Kidney epithelial cell (primary cell): ENCODE measurements at regions not wholly inside any gene's neighbourhood (a gene's known extent, or its start where the extent isn't known, plus 50 kb on each side); places are given as distances from the start of the nearest gene placed in this dataset.

Experiments used
- DNase-seq: peaks from one replicate; pipeline ENCODE4 v3.0.0-alpha.2; 2010; ENCODE audit warnings: low read depth
- H3K27me3 ChIP-seq: 2 replicates; pipeline ENCODE4 v1.6.0; 2011; ENCODE audit warnings: low read length; ENCODE audit not compliant: control insufficient read depth, insufficient read depth
- H3K36me3 ChIP-seq: 2 replicates; pipeline ENCODE4 v1.5.1; 2011; ENCODE audit warnings: low read length; ENCODE audit not compliant: control insufficient read depth, insufficient read depth
- H3K4me3 ChIP-seq: 2 replicates; pipeline ENCODE4 v1.5.1; 2011; ENCODE audit warnings: low read depth, mild to moderate bottlenecking, control low read depth, low read length
- TF ChIP-seq, protein P1 (sequence below): IDR thresholded peaks from 2 replicates; pipeline ENCODE4 v1.5.1; 2011; ENCODE audit warnings: mild to moderate bottlenecking, moderate library complexity, low read length, control low read depth, inconsistent platforms; ENCODE audit not compliant: insufficient read depth, poor library complexity, severe bottlenecking

DNA sequence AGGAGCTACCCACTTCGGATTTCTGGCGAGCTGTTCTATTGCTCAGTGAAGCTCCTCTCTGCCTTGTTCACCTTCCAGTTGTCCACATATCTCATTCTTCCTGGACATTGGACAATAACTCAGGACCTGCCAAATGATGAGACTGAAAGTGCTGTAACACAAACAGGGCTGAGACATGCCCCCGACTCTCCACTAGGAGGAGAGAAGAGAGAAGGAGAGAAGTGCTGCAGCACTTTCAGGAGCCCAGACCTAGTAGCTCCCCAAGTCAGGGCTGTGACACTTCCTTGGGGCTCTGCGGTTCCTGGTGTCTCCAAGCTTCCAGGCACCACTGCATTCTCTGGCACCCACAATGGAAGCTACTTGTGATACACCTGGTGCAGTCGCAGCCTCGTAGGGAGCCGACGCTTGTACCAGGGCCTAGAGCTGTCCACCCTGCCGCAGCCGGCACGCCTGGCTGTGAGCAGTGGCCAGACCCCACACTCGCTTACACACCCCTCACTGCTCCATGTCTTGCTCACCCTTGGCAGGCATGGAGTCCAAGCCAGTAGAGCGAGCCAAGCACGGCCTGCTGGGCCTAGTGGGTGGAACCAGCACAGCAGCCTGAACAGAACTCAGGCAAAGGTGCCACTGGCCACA, 234.9 kb downstream of the TECRL start:
- DNase-seq: no peak
- H3K36me3 ChIP-seq: no peaks in the 10 kb centered on the region
- H3K27me3 ChIP-seq: no peaks in the 10 kb centered on the region
- H3K4me3 ChIP-seq: no peak overlapping the region
- TF ChIP-seq, protein P1, sequence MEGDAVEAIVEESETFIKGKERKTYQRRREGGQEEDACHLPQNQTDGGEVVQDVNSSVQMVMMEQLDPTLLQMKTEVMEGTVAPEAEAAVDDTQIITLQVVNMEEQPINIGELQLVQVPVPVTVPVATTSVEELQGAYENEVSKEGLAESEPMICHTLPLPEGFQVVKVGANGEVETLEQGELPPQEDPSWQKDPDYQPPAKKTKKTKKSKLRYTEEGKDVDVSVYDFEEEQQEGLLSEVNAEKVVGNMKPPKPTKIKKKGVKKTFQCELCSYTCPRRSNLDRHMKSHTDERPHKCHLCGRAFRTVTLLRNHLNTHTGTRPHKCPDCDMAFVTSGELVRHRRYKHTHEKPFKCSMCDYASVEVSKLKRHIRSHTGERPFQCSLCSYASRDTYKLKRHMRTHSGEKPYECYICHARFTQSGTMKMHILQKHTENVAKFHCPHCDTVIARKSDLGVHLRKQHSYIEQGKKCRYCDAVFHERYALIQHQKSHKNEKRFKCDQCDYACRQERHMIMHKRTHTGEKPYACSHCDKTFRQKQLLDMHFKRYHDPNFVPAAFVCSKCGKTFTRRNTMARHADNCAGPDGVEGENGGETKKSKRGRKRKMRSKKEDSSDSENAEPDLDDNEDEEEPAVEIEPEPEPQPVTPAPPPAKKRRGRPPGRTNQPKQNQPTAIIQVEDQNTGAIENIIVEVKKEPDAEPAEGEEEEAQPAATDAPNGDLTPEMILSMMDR: no peak

- TF ChIP-seq, protein P1: no peak
- H3K27me3 ChIP-seq: no peaks in the 10 kb centered on the region
- no peak overlapping the region for H3K4me3 ChIP-seq
- DNase-seq: no peak
- H3K36me3 ChIP-seq: no peaks in the 10 kb centered on the region
Observed at GRCh38 chr4:64166365-64166764, 242.9 kb downstream of the TECRL start.

- DNase-seq: peak; percentile 10
- Histone ChIP-seq H3K36me3 (no peaks in the 10 kb centered on the region), H3K27me3 (no peaks in the 10 kb centered on the region), H3K4me3 (peak overlapping the region; percentile 22)
- TF ChIP-seq, protein P1: peak; percentile 81
Observed at GRCh38 chr4:64158648-64159326, 250.5 kb downstream of the TECRL start.

DNA sequence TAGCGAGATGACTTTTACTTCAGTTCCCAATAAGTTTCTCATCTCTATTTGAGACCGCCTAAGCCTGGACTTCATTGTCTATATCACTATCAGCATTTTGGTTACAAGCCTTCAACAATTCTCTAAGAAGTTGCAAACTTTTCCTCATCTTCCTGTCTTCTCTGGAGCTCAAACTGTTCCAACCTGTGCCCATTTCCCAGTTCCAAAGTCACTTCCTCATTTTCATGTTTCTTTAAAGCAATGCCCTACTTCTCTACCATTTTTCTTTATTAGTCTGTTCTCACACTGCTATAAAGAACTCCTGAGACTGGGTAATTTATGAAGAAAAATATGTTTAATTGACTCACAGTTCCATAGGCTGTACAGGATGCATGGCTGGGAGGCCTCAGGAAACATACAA, 251.9 kb downstream of the TECRL start:
- Histone ChIP-seq H3K27me3 (no peaks in the 10 kb centered on the region), H3K4me3 (no peak overlapping the region), H3K36me3 (no peaks in the 10 kb centered on the region)
- TF ChIP-seq, protein P1: no peak
- DNase-seq: no peak

- H3K36me3 ChIP-seq: no peaks in the 10 kb centered on the region
- no peaks in the 10 kb centered on the region for H3K27me3 ChIP-seq
- no peak for DNase-seq
- TF ChIP-seq, protein P1: no peak
- H3K4me3 ChIP-seq: no peak overlapping the region
Observed at GRCh38 chr4:64156253-64156652, 253.0 kb downstream of the TECRL start.
